KOPT-K1 (cell line): ENCODE measurements at regions not wholly inside any gene's neighbourhood (a gene's known extent, or its start where the extent isn't known, plus 50 kb on each side); places are given as distances from the start of the nearest gene placed in this dataset.
A peak's percentile ranks its signal among the peaks of the same experiment; 100 is the strongest.

Source experiments
- H3K27ac ChIP-seq: fragments of 200-600 bp; sonication (generic); 2 replicates; pipeline ENCODE4 v1.5.1; 2016; ENCODE audit warnings: antibody characterized with exemption, mild to moderate bottlenecking, low read depth, low read length; ENCODE audit not compliant: poor library complexity, severe bottlenecking
- H3K36me3 ChIP-seq: fragments of 200-600 bp; sonication (generic); 2 replicates; pipeline ENCODE4 v1.5.1; 2017; ENCODE audit warnings: antibody characterized with exemption, mild to moderate bottlenecking, low read length, moderate library complexity; ENCODE audit not compliant: insufficient read depth
- H3K9me3 ChIP-seq: fragments of 200-600 bp; sonication (generic); 2 replicates; pipeline ENCODE4 v1.5.1; 2017; ENCODE audit warnings: antibody characterized with exemption, low read length, mild to moderate bottlenecking; ENCODE audit not compliant: insufficient read depth, poor library complexity, severe bottlenecking

- H3K36me3 ChIP-seq: no peaks in the 10 kb centered on the region
- H3K9me3 ChIP-seq: no peaks in the 10 kb centered on the region
- no peak overlapping the region for H3K27ac ChIP-seq
These were observed 53.3 kb downstream of the FOXD1 start for GRCh38 chr5:73395256-73395655.

- Histone ChIP-seq H3K27ac (no peak overlapping the region), H3K9me3 (no peaks in the 10 kb centered on the region), H3K36me3 (no peaks in the 10 kb centered on the region)
These were observed 54.0 kb downstream of the FOXD1 start for GRCh38 chr5:73394610-73395009.

- Histone ChIP-seq H3K9me3 (no peaks in the 10 kb centered on the region), H3K36me3 (no peaks in the 10 kb centered on the region), H3K27ac (no peak overlapping the region)
These were observed 54.7 kb downstream of the FOXD1 start for GRCh38 chr5:73393611-73394489.

- Histone ChIP-seq H3K36me3 (no peaks in the 10 kb centered on the region), H3K27ac (no peak overlapping the region), H3K9me3 (no peaks in the 10 kb centered on the region)
These were observed 55.8 kb downstream of the FOXD1 start for GRCh38 chr5:73392775-73393174.

- H3K36me3 ChIP-seq: no peaks in the 10 kb centered on the region
- no peak overlapping the region for H3K27ac ChIP-seq
- H3K9me3 ChIP-seq: no peaks in the 10 kb centered on the region
These were observed 57.1 kb downstream of the FOXD1 start for GRCh38 chr5:73391441-73391881.

- peaks cover 4% of the 10 kb centered on the region for H3K9me3 ChIP-seq
- no peak overlapping the region for H3K27ac ChIP-seq
- H3K36me3 ChIP-seq: no peaks in the 10 kb centered on the region
These were observed 57.6 kb downstream of the FOXD1 start for GRCh38 chr5:73390972-73391371.

GRCh38 chr5:73388740-73389139, 59.8 kb downstream of the FOXD1 start:
- Histone ChIP-seq H3K36me3 (no peaks in the 10 kb centered on the region), H3K9me3 (peaks cover 26% of the 10 kb centered on the region), H3K27ac (no peak overlapping the region)

GRCh38 chr5:73388306-73388684, 60.3 kb downstream of the FOXD1 start:
- Histone ChIP-seq H3K36me3 (no peaks in the 10 kb centered on the region), H3K27ac (peak overlapping the region; percentile 37), H3K9me3 (peaks cover 30% of the 10 kb centered on the region)

GRCh38 chr5:73387601-73388305, 60.8 kb downstream of the FOXD1 start:
- Histone ChIP-seq H3K36me3 (no peaks in the 10 kb centered on the region), H3K27ac (peak overlapping the region; percentile 45), H3K9me3 (peaks cover 36% of the 10 kb centered on the region)

- Histone ChIP-seq H3K9me3 (peaks cover 42% of the 10 kb centered on the region), H3K36me3 (no peaks in the 10 kb centered on the region), H3K27ac (peak overlapping the region; percentile 45)
These were observed 61.4 kb downstream of the FOXD1 start for GRCh38 chr5:73387149-73387591.

GRCh38 chr5:73384861-73385260, 63.7 kb downstream of the FOXD1 start:
- H3K9me3 ChIP-seq: peaks cover 63% of the 10 kb centered on the region
- no peak overlapping the region for H3K27ac ChIP-seq
- H3K36me3 ChIP-seq: no peaks in the 10 kb centered on the region

- H3K36me3 ChIP-seq: no peaks in the 10 kb centered on the region
- peaks cover 63% of the 10 kb centered on the region for H3K9me3 ChIP-seq
- H3K27ac ChIP-seq: no peak overlapping the region
These were observed 66.2 kb downstream of the FOXD1 start for GRCh38 chr5:73382401-73382740.

- Histone ChIP-seq H3K36me3 (no peaks in the 10 kb centered on the region), H3K27ac (no peak overlapping the region), H3K9me3 (peaks cover 63% of the 10 kb centered on the region)
These were observed 66.8 kb downstream of the FOXD1 start for GRCh38 chr5:73381590-73382400.

- Histone ChIP-seq H3K27ac (no peak overlapping the region), H3K9me3 (peaks cover 59% of the 10 kb centered on the region), H3K36me3 (no peaks in the 10 kb centered on the region)
These were observed 67.6 kb downstream of the FOXD1 start for GRCh38 chr5:73380710-73381589.
